Neuronal stem cell (in vitro differentiated cells): ENCODE measurements at regions not wholly inside any gene's neighbourhood (a gene's known extent, or its start where the extent isn't known, plus 50 kb on each side); places are given as distances from the start of the nearest gene placed in this dataset.

Source experiments
- DNase-seq: peaks from one replicate; pipeline ENCODE4 v3.0.0-alpha.2; 2013; ENCODE audit warnings: low spot score
- H2AFZ ChIP-seq: one replicate; pipeline ENCODE4 v1.6.1; 2013; ENCODE audit warnings: mild to moderate bottlenecking, low read length, inconsistent platforms
- H2AK5ac ChIP-seq: 2 replicates; pipeline ENCODE4 v1.6.1; 2013; ENCODE audit warnings: low read depth, mild to moderate bottlenecking, inconsistent platforms, low read length, moderate library complexity, mixed read lengths
- H2BK120ac ChIP-seq: 2 replicates; pipeline ENCODE4 v1.6.1; 2013; ENCODE audit warnings: low read depth, mild to moderate bottlenecking, inconsistent platforms, low read length, moderate library complexity, mixed read lengths
- H2BK12ac ChIP-seq: one replicate; pipeline ENCODE4 v1.6.1; 2013; ENCODE audit warnings: low read length, inconsistent platforms
- H2BK15ac ChIP-seq: 2 replicates; pipeline ENCODE4 v1.6.1; 2013; ENCODE audit warnings: mild to moderate bottlenecking, low read length, inconsistent platforms, mixed read lengths
- H2BK5ac ChIP-seq: one replicate; pipeline ENCODE4 v1.6.1; 2013; ENCODE audit warnings: inconsistent platforms, mild to moderate bottlenecking, low read length, moderate library complexity
- H3K14ac ChIP-seq: one replicate; pipeline ENCODE4 v1.6.1; 2013; ENCODE audit warnings: low read length, inconsistent platforms
- H3K18ac ChIP-seq: 2 replicates; pipeline ENCODE4 v1.6.1; 2013; ENCODE audit warnings: low read length, inconsistent platforms
- H3K23ac ChIP-seq: 2 replicates; pipeline ENCODE4 v1.6.1; 2013; ENCODE audit warnings: low read depth, mild to moderate bottlenecking, mixed read lengths, low read length, inconsistent platforms; ENCODE audit not compliant: poor library complexity
- H3K27ac ChIP-seq: replicated peaks from 3 replicates; pipeline ENCODE4 v1.5.1; 2013; ENCODE audit warnings: low read length, inconsistent platforms
- H3K27me3 ChIP-seq, 3 experiments: 2 replicates each; pipeline ENCODE4 v1.6.1; 2013; ENCODE audit warnings: low read length in 3 of 3, mild to moderate bottlenecking in 2 of 3, inconsistent platforms in 1 of 3, low read depth in 1 of 3, mixed read lengths in 1 of 3, moderate library complexity in 1 of 3; ENCODE audit not compliant: control insufficient read depth in 3 of 3, insufficient read depth in 3 of 3
- H3K36me3 ChIP-seq, 2 donors: replicated peaks in 1 of 2; 2 replicates each; pipeline ENCODE4 v1.6.1; 2013; ENCODE audit warnings: low read length in 2 of 2; ENCODE audit not compliant: control insufficient read depth in 2 of 2, insufficient read depth in 2 of 2
- H3K4ac ChIP-seq: 2 replicates; pipeline ENCODE4 v1.6.1; 2013; ENCODE audit warnings: inconsistent platforms, mild to moderate bottlenecking, low read length, moderate library complexity
- H3K4me1 ChIP-seq, 2 donors: 1 replicate in 1 of 2; 2 replicates in 1 of 2; pipeline ENCODE4 v1.6.1; 2013; ENCODE audit warnings: low read length in 2 of 2, low read depth in 1 of 2; ENCODE audit not compliant: control insufficient read depth in 2 of 2, insufficient read depth in 1 of 2
- H3K4me2 ChIP-seq: one replicate; pipeline ENCODE4 v1.6.1; 2013; ENCODE audit warnings: mild to moderate bottlenecking, low read length, inconsistent platforms; ENCODE audit not compliant: insufficient read depth, poor library complexity, severe bottlenecking
- H3K4me3 ChIP-seq, 2 donors: 2 replicates each; pipeline ENCODE4 v1.5.1; 2013; ENCODE audit warnings: low read length in 2 of 2, mild to moderate bottlenecking in 2 of 2, inconsistent platforms in 1 of 2, moderate library complexity in 1 of 2
- H3K79me1 ChIP-seq: one replicate; pipeline ENCODE4 v1.6.1; 2013; ENCODE audit warnings: low read depth, mild to moderate bottlenecking, inconsistent platforms, low read length, moderate library complexity
- H3K9ac ChIP-seq: one replicate; pipeline ENCODE4 v1.6.1; 2013; ENCODE audit warnings: mild to moderate bottlenecking, low read depth, low read length, inconsistent platforms; ENCODE audit not compliant: poor library complexity
- H3K9me3 ChIP-seq, 2 donors: replicated peaks in 1 of 2; 2 replicates each; pipeline versions ENCODE3 to v1.6.1; 2013; ENCODE audit warnings: low read length in 2 of 2, mild to moderate bottlenecking in 2 of 2, inconsistent platforms in 1 of 2, low read depth in 1 of 2, mixed read lengths in 1 of 2, moderate library complexity in 1 of 2; ENCODE audit not compliant: control insufficient read depth in 2 of 2, insufficient read depth in 1 of 2
- H4K8ac ChIP-seq: one replicate; pipeline ENCODE4 v1.6.1; 2013; ENCODE audit warnings: low read depth, mild to moderate bottlenecking, inconsistent platforms, low read length, moderate library complexity
- H4K91ac ChIP-seq: one replicate; pipeline ENCODE4 v1.6.1; 2013; ENCODE audit warnings: low read length, low read depth, mild to moderate bottlenecking, inconsistent platforms; ENCODE audit not compliant: poor library complexity
- WGBS, 2 donors: extraction: QIAGEN DNeasy Blood & Tissue Kit; methylation state at CpG; one replicate each; pipeline ENCODE4 v1.1.7; 2013; ENCODE audit warnings: missing lambda C conversion rate in 2 of 2, mixed read lengths in 1 of 2; ENCODE audit not compliant: insufficient read length in 2 of 2, insufficient replicate concordance in 1 of 2; ENCODE audit errors: extremely low coverage in 2 of 2; 5-methylcytosine and 5-hydroxymethylcytosine counted together

DNA sequence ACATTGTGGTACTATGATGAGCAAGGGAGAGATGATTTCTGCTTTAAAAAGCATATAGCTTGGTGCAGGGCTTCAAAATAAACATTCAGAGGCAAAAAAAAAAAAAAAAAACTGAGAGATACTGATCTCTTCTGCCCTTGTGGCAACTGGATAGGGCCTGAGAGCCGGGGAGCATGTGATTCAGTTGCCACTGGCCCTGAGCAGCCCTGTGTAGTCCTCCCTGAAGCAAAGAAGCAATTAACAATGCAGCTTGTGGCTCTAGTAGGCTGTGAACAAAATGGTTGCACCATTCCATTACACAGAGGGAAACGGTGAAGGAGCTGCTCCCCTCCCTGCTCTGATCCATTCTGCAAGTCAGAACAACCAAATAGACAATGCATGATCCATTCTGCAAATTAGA, 347.5 kb upstream of the DAB2 start:
- Histone ChIP-seq H3K9ac (no peak overlapping the region), H3K14ac (no peak overlapping the region), H3K9me3 (no peaks in the 10 kb centered on the region), H2AK5ac (no peak overlapping the region), H3K27ac (no peak overlapping the region), H2BK12ac (no peak overlapping the region), H3K4me3 (no peak overlapping the region), H2BK15ac (no peak overlapping the region), H3K18ac (no peak overlapping the region), H3K4ac (no peak overlapping the region), H3K36me3 (no peaks in the 10 kb centered on the region), H2BK5ac (no peak overlapping the region), H3K4me1 (no peaks in the 10 kb centered on the region), H4K91ac (no peak overlapping the region), H4K8ac (no peak overlapping the region), H3K23ac (no peak overlapping the region), H2AFZ (no peak overlapping the region), H2BK120ac (no peak overlapping the region), H3K27me3 (no peaks in the 10 kb centered on the region), H3K79me1 (no peaks in the 10 kb centered on the region), H3K4me2 (no peak overlapping the region)
- WGBS, 2 donors, result no CpG with 5 or more reads among the region's 2 CpGs
- DNase-seq, result no peak

- no peak overlapping the region for H3K23ac ChIP-seq
- H3K4me3 ChIP-seq, result peak overlapping the region in 1 of 2 donors; percentile 36
- no peak overlapping the region for H3K4ac ChIP-seq
- H2BK120ac ChIP-seq, result no peak overlapping the region
- H4K8ac ChIP-seq, result no peak overlapping the region
- H3K36me3 ChIP-seq, result no peaks in the 10 kb centered on the region
- no peaks in the 10 kb centered on the region for H3K4me1 ChIP-seq
- H3K27ac ChIP-seq, result no peak overlapping the region
- no peaks in the 10 kb centered on the region for H3K27me3 ChIP-seq
- no peak overlapping the region for H2BK12ac ChIP-seq
- no peak overlapping the region for H3K14ac ChIP-seq
- no peak overlapping the region for H4K91ac ChIP-seq
- H2BK5ac ChIP-seq, result no peak overlapping the region
- no peaks in the 10 kb centered on the region for H3K79me1 ChIP-seq
- H2AFZ ChIP-seq, result no peak overlapping the region
- H3K18ac ChIP-seq, result no peak overlapping the region
- H3K9ac ChIP-seq, result no peak overlapping the region
- no CpG with 5 or more reads among the region's 5 CpGs for WGBS, 2 donors
- H2BK15ac ChIP-seq, result no peak overlapping the region
- H2AK5ac ChIP-seq, result no peak overlapping the region
- H3K9me3 ChIP-seq, result no peaks in the 10 kb centered on the region
- H3K4me2 ChIP-seq, result no peak overlapping the region
- no peak for DNase-seq
Measured at GRCh38 chr5:39767916-39768315, 343.1 kb upstream of the DAB2 start.

GRCh38 chr5:39765366-39765765, 340.6 kb upstream of the DAB2 start:
- WGBS, 2 donors, result no CpG with 5 or more reads among the region's 2 CpGs
- Histone ChIP-seq H3K4me3 (no peak overlapping the region), H3K4me2 (no peak overlapping the region)

DNA sequence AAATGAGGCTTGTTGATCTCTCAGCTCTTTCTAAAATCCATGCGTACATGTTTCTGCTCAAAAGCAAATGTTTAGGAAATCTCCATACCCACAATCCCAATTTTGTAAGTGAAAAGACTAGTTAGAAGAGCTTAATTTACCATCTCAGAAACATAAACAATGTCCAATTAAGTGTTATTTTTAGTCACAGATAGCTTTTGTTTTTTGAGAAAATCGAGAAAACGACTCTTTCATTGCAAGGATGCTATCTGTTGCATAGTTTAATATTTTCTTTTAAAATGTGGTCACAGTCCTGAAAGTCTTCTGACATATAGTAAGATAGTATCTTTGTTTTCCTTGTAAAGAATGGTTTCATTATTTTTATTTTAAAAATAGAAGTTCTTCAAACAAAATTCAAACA, 338.0 kb upstream of the DAB2 start:
- Histone ChIP-seq H2BK120ac (no peak overlapping the region), H4K8ac (no peak overlapping the region), H3K36me3 (no peaks in the 10 kb centered on the region), H3K18ac (no peak overlapping the region), H2AFZ (no peak overlapping the region), H3K9ac (no peak overlapping the region), H3K27me3 (no peaks in the 10 kb centered on the region), H4K91ac (no peak overlapping the region), H3K4me2 (no peak overlapping the region), H3K27ac (no peak overlapping the region), H3K14ac (no peak overlapping the region), H2BK12ac (no peak overlapping the region), H3K79me1 (no peaks in the 10 kb centered on the region), H3K4me1 (no peaks in the 10 kb centered on the region), H2BK15ac (no peak overlapping the region), H2BK5ac (no peak overlapping the region), H3K4ac (no peak overlapping the region), H2AK5ac (no peak overlapping the region), H3K23ac (no peak overlapping the region), H3K4me3 (no peak overlapping the region), H3K9me3 (no peaks in the 10 kb centered on the region)
- no peak for DNase-seq
- no CpG with 5 or more reads among the region's 3 CpGs for WGBS, 2 donors

More at GRCh38 chr5:39765366-39765765, 340.6 kb upstream of the DAB2 start:
- H3K27me3 ChIP-seq, result no peaks in the 10 kb centered on the region
- no peak overlapping the region for H2AK5ac ChIP-seq
- H2AFZ ChIP-seq, result no peak overlapping the region
- no peak overlapping the region for H3K14ac ChIP-seq
- no peak overlapping the region for H3K18ac ChIP-seq
- no peak overlapping the region for H2BK15ac ChIP-seq
- H2BK120ac ChIP-seq, result no peak overlapping the region
- H3K36me3 ChIP-seq, result no peaks in the 10 kb centered on the region
- H3K4ac ChIP-seq, result no peak overlapping the region
- no peaks in the 10 kb centered on the region for H3K4me1 ChIP-seq
- no peaks in the 10 kb centered on the region for H3K9me3 ChIP-seq
- H2BK12ac ChIP-seq, result no peak overlapping the region
- no peaks in the 10 kb centered on the region for H3K79me1 ChIP-seq
- no peak overlapping the region for H4K8ac ChIP-seq
- H3K23ac ChIP-seq, result no peak overlapping the region
- H2BK5ac ChIP-seq, result no peak overlapping the region
- no peak for DNase-seq
- H4K91ac ChIP-seq, result no peak overlapping the region
- H3K27ac ChIP-seq, result no peak overlapping the region
- H3K9ac ChIP-seq, result no peak overlapping the region
